G401 (cell line): ENCODE measurements at regions not wholly inside any gene's neighbourhood (a gene's known extent, or its start where the extent isn't known, plus 50 kb on each side); places are given as distances from the start of the nearest gene placed in this dataset.
A peak's percentile ranks its signal among the peaks of the same experiment; 100 is the strongest.
"Not testable (repeated sequence)": the region's sequence is repeated elsewhere in the genome, so short reads cannot be mapped to it uniquely, and the experiment has no call there.

ENCODE experiments used
- DNase-seq: peaks from one replicate; pipeline ENCODE4 v3.0.0-alpha.2; 2015; ENCODE audit warnings: low spot score
- in situ Hi-C: cut with HindIII; loops from 2 replicates; pipeline ENCODE4 v1.10.0; 2016; ENCODE audit warnings: low sequenced_read_pairs, mixed read lengths

- in situ Hi-C loops = no loop called here
- no peak for DNase-seq
Observed at GRCh38 chr7:92934096-92934495, 97.7 kb upstream of the CDK6 start.

GRCh38 chr7:92932450-92932849 is 96.1 kb upstream of the CDK6 start:
- DNase-seq = no peak
- in situ Hi-C loops = no loop called here

- in situ Hi-C loops = no loop called here
- DNase-seq = no peak
Observed at GRCh38 chr7:92930404-92930803, 94.0 kb upstream of the CDK6 start.

DNA sequence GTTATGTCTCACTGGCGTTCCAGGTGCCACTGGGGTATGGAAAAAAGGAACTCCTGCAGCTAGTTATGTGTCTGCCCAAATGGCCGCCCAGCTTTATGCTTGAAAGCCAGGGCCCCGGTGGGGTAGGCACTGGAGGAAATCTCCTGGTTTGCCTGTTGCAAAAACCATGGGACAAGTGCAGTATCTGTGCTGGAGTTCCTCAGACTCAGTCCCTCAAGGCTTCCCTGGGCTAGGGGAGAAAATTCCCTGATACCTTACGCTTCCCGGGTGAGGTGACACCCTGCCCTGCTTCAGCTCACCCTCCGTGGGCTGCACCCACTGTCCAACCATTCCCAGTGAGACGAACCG is 90.3 kb upstream of the CDK6 start:
- in situ Hi-C loops = no loop called here
- no peak for DNase-seq

DNA sequence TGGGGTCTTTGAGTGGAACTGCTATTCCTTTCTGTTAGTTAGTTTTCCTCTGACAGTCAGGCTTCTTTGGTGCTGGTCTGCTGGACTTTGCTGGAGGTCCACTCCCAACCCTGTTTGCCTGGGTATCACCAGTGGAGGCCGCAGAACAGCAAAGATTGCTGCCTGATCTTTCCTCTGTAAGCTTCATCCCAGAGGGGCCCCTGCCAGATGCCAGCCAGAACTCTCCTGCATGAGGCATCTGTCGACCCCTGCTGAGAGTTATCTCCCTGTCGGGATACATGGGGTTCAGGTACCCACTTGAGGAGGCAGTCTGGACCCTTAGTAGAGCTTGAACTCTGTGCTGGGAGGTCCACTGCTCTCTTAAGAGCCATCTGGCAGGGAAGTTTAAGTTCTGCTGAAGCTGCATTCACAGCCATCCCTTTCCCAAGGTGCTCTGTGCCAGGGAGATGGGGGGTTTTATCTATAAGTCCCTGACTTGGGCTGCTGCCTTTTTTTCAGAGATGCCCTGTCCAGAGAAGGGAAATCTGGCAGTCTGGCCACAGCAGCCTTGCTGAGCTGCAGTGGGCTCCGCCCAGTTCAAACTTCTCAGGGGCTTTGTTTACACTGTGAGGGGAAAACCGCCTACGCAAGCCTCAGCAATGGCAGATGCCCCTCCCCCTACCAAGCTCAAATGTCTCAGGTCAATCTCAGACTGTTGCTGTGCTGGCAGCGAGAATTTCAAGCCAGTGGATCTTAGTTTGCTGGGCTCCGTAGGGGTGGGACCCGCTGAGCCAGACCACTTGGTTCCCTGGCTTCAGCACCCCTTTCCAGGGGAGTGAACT is 89.7 kb upstream of the CDK6 start:
- in situ Hi-C loops = no loop called here
- no peak for DNase-seq

DNA sequence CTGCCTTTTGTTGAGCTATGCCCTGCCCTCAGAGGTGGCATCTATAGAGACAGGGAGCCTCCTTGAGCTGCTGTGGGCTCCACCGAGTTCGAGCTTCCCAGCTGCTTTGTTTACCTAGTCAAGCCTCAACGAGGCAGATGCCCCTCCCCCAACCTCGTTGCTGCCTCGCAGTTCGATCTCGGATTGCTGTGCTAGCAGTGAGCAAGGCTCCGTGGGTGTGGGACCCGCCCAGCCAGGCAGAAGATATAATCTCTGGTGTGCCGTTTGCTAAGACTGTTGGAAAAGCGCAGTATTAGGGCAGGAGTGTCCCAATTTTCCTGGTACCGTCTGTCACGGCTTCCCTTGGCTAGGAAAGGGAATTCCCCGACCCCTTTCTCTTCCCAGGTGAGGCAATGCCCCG is 88.4 kb upstream of the CDK6 start:
- DNase-seq = no peak
- in situ Hi-C loops = no loop called here

GRCh38 chr7:92917230-92917629 is 80.9 kb upstream of the CDK6 start:
- in situ Hi-C loops = no loop called here
- no peak for DNase-seq

DNA sequence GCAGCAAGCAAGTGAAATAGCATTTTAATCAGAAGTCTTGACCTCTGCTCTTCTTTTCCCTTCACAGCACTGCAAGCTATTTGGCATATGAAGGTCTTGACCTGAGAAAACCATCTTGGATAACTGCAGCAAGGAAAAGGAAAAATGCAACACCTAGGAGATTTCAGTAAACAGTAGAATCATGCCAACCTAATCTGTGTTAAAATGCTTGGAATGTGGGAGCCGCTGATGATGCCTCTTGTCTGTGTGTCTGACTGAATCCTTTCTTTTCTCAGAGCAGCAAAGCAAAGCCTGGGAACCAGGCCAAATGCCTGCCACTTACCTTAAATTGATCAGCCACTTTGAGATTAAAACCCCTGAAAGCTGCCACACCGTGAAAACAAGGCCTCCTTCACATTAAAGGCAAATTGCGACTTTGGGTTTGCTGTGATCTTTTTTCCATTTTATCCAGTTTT is 80.4 kb upstream of the CDK6 start:
- in situ Hi-C loops = no loop called here
- DNase-seq = peak; percentile 35

DNA sequence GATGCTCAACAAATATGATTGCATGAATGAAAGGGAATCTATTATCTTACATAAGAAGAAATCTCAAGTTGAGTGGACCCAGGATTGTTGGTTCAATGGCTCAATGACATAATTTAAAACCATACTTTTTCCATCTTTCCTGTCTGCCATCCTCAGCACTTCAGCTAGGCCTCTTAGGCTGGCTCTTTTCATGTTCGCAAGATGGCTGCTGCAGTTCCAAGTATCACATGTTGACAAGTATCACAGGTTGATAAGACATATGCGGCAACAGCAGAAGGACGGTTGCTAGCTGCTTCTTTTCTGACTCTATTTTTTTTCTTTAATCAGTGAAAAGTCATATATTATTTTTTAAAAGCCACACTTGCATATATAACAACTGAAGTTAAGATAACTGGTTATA is 79.0 kb upstream of the CDK6 start:
- in situ Hi-C loops = no loop called here
- DNase-seq = no peak

- in situ Hi-C loops = no loop called here
- no peak for DNase-seq
Observed at GRCh38 chr7:92914645-92915044, 78.3 kb upstream of the CDK6 start.

DNA sequence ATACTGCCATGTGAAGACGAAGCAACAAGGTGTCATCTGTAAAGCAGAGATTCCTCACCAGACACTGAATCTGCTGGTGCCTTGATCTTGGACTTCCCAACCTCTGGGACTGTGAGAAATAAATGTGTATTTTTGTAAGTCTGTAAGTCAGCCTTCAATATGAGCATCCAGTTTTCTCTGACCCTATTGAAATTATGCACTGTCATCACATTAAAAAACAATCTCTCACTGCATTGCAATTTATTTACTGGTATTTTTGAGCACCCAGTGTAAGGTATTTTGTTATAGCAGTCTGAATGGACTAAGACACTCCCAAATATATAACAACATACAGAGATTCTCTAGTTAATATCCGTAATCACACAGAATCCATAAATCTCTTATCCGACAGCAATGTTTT is 77.5 kb upstream of the CDK6 start:
- DNase-seq = no peak
- in situ Hi-C loops = no loop called here

DNA sequence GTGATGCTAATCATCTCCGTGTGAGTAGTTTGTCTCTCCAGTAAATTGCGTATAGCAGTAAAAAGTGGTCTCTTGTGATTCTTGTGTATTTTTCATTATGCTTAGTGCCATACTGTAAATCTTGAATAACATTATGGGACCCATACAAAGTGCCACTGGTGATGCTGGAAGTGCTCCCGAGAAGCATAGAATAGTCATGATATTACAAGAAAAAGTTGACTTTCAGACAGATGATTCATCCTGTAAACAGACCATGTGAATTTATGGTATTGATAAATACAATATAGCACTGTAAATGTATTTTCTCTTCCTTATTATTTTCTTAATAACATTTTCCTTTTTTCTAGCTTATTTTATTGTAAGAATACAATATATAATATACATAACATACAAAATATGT is 74.6 kb upstream of the CDK6 start:
- in situ Hi-C loops = no loop called here
- DNase-seq = no peak

- in situ Hi-C loops = no loop called here
- DNase-seq = no peak
Observed at GRCh38 chr7:92909686-92910475, 73.5 kb upstream of the CDK6 start.

GRCh38 chr7:92904244-92905131 is 68.1 kb upstream of the CDK6 start:
- in situ Hi-C loops = no loop called here
- no peak for DNase-seq

DNA sequence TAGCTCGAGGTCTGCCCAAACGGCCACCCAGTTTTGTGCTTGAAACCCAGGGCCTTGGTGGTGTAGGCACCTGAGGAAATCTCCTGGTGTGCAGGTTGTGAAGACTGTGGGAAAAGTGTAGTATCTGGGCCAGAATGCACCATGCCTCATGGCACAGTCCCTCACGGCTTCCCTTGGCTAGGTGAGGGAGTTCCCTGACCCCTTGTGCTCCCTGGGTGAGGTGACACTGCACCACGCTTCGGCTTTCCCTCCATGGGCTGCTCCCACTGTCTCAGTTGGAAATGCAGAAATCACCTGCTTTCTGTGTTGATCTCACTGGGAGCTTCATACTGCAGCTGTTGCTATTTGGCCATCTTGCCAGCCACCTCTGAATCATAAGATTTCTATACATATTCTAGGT is 62.4 kb upstream of the CDK6 start:
- no peak for DNase-seq
- in situ Hi-C loops = no loop called here

DNA sequence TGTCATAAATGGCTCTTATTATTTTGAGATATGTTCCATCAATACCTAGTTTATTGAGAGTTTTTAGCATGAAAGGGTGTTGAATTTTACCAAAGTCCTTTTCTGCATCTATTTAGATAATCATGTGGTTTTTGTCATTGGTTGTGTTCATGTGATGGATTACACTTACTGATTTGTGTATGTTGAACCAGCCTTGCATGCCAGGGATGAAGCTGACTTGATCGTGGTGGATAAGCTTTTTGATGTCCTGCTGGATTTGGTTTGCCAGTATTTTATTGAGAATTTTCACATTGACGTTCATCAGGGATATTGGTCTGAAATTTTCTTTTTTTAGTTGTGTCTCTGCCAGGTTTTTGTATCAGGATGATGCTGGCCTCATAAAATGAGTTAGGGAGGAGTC is 58.5 kb upstream of the CDK6 start:
- DNase-seq, in situ Hi-C loops: not testable (repeated sequence)

- no peak for DNase-seq
- in situ Hi-C loops = no loop called here
Observed at GRCh38 chr7:92889081-92889480, 52.7 kb upstream of the CDK6 start.
